ENCODE measurements at regions not wholly inside any gene's neighbourhood (a gene's known extent, or its start where the extent isn't known, plus 50 kb on each side); places are given as distances from the start of the nearest gene placed in this dataset.

DNA sequence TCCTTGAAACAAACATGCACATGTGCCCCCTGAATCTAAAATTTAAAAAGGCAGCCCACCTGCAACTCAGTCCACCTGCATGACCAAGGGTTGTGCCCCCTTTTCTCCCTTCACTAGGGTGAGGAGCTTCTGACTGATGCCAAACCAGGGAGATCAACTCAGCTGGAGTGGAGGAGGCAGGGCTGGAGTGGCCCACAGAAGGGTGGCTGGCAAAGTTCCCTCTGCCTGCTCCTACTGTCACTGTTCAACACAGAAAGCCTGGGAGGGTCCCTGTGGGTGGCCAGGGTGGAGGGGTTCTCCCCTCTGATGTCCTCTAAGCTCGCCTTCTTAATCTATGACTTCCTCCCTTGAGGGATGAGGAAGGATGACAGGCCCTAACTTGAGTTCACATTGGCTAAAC is 55.7 kb upstream of the ANTXRL start:
- Histone ChIP-seq H3K4me3 (no peak overlapping the region), H3K9me1 (ENCODE audit: control insufficient read depth, insufficient read depth, low read length) (no peaks in the 10 kb centered on the region), H2AFZ (ENCODE audit: low read depth, low read length) (no peak overlapping the region), H3K9me3 (replicated peaks; ENCODE audit: control insufficient read depth, insufficient read depth, low read depth, low read length) (no peaks in the 10 kb centered on the region), H3K4me1 (replicated peaks in 1 of 2; ENCODE audit: control insufficient read depth in 2 of 2, insufficient read depth in 2 of 2, low read length in 2 of 2) (peaks cover 0 to 6% of the 10 kb centered on the region in 2 experiments; a peak in 2 of 5 replicates), H3K27me3 (ENCODE audit: control insufficient read depth in 2 of 2, insufficient read depth in 2 of 2, low read length in 2 of 2) (peaks cover 0 to 25% of the 10 kb centered on the region in 2 experiments; a peak in 2 of 5 replicates), H3K79me2 (ENCODE audit: control insufficient read depth, insufficient read depth, low read length) (no peaks in the 10 kb centered on the region), H4K20me1 (replicated peaks; ENCODE audit: control insufficient read depth, insufficient read depth, low read length) (no peaks in the 10 kb centered on the region), H3K4me2 (ENCODE audit: insufficient read depth, low read length) (no peak overlapping the region), H3K9ac (ENCODE audit: insufficient read depth in 1 of 2, low read depth in 2 of 2, low read length in 2 of 2) (no peak overlapping the region), H3K36me3 (ENCODE audit: control insufficient read depth, insufficient read depth, low read length) (no peaks in the 10 kb centered on the region), H3K27ac (ENCODE audit: extremely low read depth, low read depth, low read length) (no peak overlapping the region)
- no TSS peak for BruUV-seq (replicated peaks)
- ChIA-PET CTCF (ENCODE audit: low intra/inter-chr PET ratio) (no interaction called here), POLR2A (no interaction called here)
- intact Hi-C loops (cut with micrococcal nuclease): no loop called here
- FAIRE-seq (no peak), ATAC-seq (no peak), DNase-seq (ENCODE audit: extremely low read depth in 1 of 4, low spot score in 3 of 4) (no peak)
- 0% methylated on average over 1 of the region's 1 CpG for WGBS (ENCODE audit: insufficient coverage, low coverage, missing lambda C conversion rate)
- in situ Hi-C loops (cut with MboI): loop anchor here (25.0 kb wide), 1 partner anchor 994 kb away; no protein-coding TSS in a partner anchor
- TF ChIP-seq ZNF140 (CRISPR knock-in tag; IDR thresholded peaks at IDR 0.05) (no peak), DACH1 (IDR thresholded peaks at IDR 0.05; ENCODE audit: partially characterized antibody) (no peak), TEAD4 (IDR thresholded peaks at IDR 0.05; ENCODE audit: low read length) (no peak), TEAD4 (CRISPR knock-in tag; IDR thresholded peaks at IDR 0.05; ENCODE audit: borderline replicate concordance) (no peak), ETV5 (CRISPR knock-in tag; IDR thresholded peaks at IDR 0.05; ENCODE audit: low read depth) (no peak), STAG1 (CRISPR knock-in tag; IDR thresholded peaks at IDR 0.05; ENCODE audit: borderline replicate concordance) (no peak), KLF6 (CRISPR knock-in tag; IDR thresholded peaks at IDR 0.05; ENCODE audit: borderline replicate concordance) (no peak), TFAM (CRISPR knock-in tag; conservative IDR thresholded peaks at IDR 0.05) (no peak), SAFB2 (IDR thresholded peaks at IDR 0.05; ENCODE audit: borderline replicate concordance, low read depth, low read length, severe bottlenecking) (no peak), NCOA6 (IDR thresholded peaks at IDR 0.05) (no peak), NCOA4 (IDR thresholded peaks at IDR 0.05; ENCODE audit: partially characterized antibody) (no peak), GTF2F1 (IDR thresholded peaks at IDR 0.05; ENCODE audit: low read depth, low read length) (no peak), ZSCAN32 (CRISPR knock-in tag; IDR thresholded peaks at IDR 0.05) (no peak), SIX5 (IDR thresholded peaks at IDR 0.05; ENCODE audit: borderline replicate concordance in 1 of 2, insufficient read depth in 1 of 2, low read depth in 1 of 2, low read length in 2 of 2) (no peak), FOXJ3 (CRISPR knock-in tag; IDR thresholded peaks at IDR 0.05) (no peak), C11orf30 (IDR thresholded peaks at IDR 0.05; ENCODE audit: low read depth) (no peak), JUNB (CRISPR knock-in tag; conservative IDR thresholded peaks at IDR 0.05) (no peak)
- TF ChIP-seq, protein P1, sequence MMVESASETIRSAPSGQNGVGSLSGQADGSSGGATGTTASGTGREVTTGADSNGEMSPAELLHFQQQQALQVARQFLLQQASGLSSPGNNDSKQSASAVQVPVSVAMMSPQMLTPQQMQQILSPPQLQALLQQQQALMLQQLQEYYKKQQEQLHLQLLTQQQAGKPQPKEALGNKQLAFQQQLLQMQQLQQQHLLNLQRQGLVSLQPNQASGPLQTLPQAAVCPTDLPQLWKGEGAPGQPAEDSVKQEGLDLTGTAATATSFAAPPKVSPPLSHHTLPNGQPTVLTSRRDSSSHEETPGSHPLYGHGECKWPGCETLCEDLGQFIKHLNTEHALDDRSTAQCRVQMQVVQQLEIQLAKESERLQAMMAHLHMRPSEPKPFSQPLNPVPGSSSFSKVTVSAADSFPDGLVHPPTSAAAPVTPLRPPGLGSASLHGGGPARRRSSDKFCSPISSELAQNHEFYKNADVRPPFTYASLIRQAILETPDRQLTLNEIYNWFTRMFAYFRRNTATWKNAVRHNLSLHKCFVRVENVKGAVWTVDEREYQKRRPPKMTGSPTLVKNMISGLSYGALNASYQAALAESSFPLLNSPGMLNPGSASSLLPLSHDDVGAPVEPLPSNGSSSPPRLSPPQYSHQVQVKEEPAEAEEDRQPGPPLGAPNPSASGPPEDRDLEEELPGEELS (CRISPR knock-in tag; IDR thresholded peaks at IDR 0.05; ENCODE audit: borderline replicate concordance): no peak
- TF ChIP-seq, protein P2, sequence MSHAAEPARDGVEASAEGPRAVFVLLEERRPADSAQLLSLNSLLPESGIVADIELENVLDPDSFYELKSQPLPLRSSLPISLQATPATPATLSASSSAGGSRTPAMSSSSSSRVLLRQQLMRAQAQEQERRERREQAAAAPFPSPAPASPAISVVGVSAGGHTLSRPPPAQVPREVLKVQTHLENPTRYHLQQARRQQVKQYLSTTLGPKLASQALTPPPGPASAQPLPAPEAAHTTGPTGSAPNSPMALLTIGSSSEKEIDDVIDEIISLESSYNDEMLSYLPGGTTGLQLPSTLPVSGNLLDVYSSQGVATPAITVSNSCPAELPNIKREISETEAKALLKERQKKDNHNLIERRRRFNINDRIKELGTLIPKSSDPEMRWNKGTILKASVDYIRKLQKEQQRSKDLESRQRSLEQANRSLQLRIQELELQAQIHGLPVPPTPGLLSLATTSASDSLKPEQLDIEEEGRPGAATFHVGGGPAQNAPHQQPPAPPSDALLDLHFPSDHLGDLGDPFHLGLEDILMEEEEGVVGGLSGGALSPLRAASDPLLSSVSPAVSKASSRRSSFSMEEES (CRISPR knock-in tag; IDR thresholded peaks at IDR 0.05): no peak

All from K562 (cell line).